GM12892 (cell line): ENCODE measurements at regions not wholly inside any gene's neighbourhood (a gene's known extent, or its start where the extent isn't known, plus 50 kb on each side); places are given as distances from the start of the nearest gene placed in this dataset.

Experiments
- POLR2A ChIP-seq: IDR thresholded peaks from 2 replicates; pipeline ENCODE4 v1.6.1; 2011; ENCODE audit warnings: low read depth, low read length, control low read depth
- POLR2AphosphoS5 ChIP-seq: IDR thresholded peaks from 2 replicates; pipeline ENCODE4 v1.6.1; 2011; ENCODE audit warnings: low read depth, low read length, control low read depth
- TAF1 ChIP-seq: IDR thresholded peaks from 2 replicates; pipeline ENCODE4 v1.6.1; 2011; ENCODE audit warnings: low read depth, mild to moderate bottlenecking, control low read depth, low read length, borderline replicate concordance

DNA sequence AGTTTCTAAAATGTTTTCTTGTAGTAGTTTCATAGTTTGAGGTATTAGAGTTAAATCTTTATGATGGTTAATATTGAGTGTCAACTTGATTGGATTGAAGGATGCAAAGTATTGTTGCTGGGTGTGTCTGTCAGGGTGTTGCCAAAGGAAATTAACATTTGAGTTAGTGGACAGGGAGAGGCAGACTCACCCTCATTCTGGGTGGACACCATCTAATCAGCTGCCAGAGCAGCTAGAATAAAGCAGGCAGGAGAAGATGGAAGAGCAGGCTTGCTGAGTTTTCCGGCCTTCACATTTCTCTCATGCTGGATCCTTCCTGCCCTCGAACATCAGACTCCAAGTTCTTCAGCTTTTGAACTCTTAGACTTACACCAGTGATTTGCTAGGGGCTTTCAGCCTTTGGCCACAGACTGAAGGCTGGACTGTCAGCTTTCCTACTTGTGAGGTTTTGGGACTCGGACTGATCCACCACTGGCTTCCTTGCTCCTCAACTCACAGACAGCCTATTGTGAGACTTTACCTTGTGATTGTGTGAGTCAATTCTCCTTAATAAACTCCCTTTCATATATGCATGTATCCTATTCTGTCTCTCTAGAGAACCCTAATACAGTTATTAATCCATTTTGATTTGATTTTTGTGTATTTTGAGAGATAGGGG, 56.8 kb upstream of the STK39 start:
- TF ChIP-seq POLR2A (no peak), POLR2AphosphoS5 (no peak), TAF1 (no peak)
